Neural cell (in vitro differentiated cells): ENCODE measurements at regions not wholly inside any gene's neighbourhood (a gene's known extent, or its start where the extent isn't known, plus 50 kb on each side); places are given as distances from the start of the nearest gene placed in this dataset.

ENCODE experiments used
- EZH2 ChIP-seq: fragments of 200-600, 300-800 bp; shearing (Covaris generic), sonication (generic); IDR thresholded peaks from 2 replicates; pipeline ENCODE4 v1.6.1; 2014; ENCODE audit warnings: antibody characterized with exemption, low read length, borderline replicate concordance, mild to moderate bottlenecking; ENCODE audit not compliant: insufficient read depth, poor library complexity, severe bottlenecking
- MXI1 ChIP-seq: fragments of 450-650 bp; conservative IDR thresholded peaks from 2 replicates; pipeline ENCODE4 v1.6.1; 2014; ENCODE audit warnings: antibody characterized with exemption, mild to moderate bottlenecking; ENCODE audit not compliant: poor library complexity, severe bottlenecking
- POLR2AphosphoS5 ChIP-seq: IDR thresholded peaks from 2 replicates; pipeline ENCODE4 v1.6.1; 2012
- SMC3 ChIP-seq: fragments of 450-650 bp; conservative IDR thresholded peaks from 2 replicates; pipeline ENCODE4 v1.6.1; 2014; ENCODE audit warnings: antibody characterized with exemption, mild to moderate bottlenecking, moderate library complexity; ENCODE audit not compliant: poor library complexity
- TAF1 ChIP-seq: IDR thresholded peaks from 2 replicates; pipeline ENCODE4 v1.6.1; 2012; ENCODE audit warnings: low read depth
- TF ChIP-seq, protein P1 (sequence below): fragments of 450-650 bp; IDR thresholded peaks from 2 replicates; pipeline ENCODE4 v1.5.1; 2014; ENCODE audit warnings: antibody characterized with exemption, mild to moderate bottlenecking, moderate library complexity; ENCODE audit not compliant: poor library complexity, severe bottlenecking
- TF ChIP-seq, protein P2 (sequence below): IDR thresholded peaks from 2 replicates; pipeline ENCODE4 v1.6.1; 2012; ENCODE audit warnings: borderline replicate concordance

DNA sequence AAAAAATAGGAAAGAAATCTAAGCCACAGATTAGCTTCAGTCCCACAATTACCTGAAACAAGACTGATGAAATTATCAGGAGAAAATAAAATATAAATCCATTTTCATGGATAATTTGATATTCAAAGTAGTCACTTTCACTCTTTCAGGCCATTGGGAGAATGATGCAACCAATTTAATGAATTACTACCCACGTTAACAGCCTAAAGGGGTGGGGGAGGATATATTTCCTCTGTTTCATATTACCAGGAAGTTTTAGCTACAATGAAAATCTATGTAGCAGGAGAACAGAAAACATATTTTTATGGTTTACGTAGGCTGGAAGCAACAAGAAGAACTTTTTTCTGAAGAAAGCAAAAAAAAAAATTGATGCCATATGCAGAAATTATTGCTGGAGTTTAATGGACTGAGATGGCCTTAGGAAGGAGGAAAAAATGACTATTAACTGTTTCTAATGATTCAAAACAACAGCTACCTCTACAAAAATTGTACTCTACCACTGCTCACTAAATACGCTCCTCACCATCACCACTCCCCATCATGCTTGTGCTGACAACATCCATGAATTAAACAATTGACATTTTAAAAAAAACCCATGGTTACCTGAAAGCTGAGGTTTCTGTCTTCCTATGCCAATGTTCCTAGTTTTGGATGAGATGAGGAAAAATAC, 100.9 kb downstream of the CXXC4 start:
- TF ChIP-seq, protein P1, sequence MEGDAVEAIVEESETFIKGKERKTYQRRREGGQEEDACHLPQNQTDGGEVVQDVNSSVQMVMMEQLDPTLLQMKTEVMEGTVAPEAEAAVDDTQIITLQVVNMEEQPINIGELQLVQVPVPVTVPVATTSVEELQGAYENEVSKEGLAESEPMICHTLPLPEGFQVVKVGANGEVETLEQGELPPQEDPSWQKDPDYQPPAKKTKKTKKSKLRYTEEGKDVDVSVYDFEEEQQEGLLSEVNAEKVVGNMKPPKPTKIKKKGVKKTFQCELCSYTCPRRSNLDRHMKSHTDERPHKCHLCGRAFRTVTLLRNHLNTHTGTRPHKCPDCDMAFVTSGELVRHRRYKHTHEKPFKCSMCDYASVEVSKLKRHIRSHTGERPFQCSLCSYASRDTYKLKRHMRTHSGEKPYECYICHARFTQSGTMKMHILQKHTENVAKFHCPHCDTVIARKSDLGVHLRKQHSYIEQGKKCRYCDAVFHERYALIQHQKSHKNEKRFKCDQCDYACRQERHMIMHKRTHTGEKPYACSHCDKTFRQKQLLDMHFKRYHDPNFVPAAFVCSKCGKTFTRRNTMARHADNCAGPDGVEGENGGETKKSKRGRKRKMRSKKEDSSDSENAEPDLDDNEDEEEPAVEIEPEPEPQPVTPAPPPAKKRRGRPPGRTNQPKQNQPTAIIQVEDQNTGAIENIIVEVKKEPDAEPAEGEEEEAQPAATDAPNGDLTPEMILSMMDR: no peak
- TF ChIP-seq TAF1: no peak
- TF ChIP-seq POLR2AphosphoS5: no peak
- TF ChIP-seq MXI1: no peak
- TF ChIP-seq EZH2: no peak
- TF ChIP-seq, protein P2, sequence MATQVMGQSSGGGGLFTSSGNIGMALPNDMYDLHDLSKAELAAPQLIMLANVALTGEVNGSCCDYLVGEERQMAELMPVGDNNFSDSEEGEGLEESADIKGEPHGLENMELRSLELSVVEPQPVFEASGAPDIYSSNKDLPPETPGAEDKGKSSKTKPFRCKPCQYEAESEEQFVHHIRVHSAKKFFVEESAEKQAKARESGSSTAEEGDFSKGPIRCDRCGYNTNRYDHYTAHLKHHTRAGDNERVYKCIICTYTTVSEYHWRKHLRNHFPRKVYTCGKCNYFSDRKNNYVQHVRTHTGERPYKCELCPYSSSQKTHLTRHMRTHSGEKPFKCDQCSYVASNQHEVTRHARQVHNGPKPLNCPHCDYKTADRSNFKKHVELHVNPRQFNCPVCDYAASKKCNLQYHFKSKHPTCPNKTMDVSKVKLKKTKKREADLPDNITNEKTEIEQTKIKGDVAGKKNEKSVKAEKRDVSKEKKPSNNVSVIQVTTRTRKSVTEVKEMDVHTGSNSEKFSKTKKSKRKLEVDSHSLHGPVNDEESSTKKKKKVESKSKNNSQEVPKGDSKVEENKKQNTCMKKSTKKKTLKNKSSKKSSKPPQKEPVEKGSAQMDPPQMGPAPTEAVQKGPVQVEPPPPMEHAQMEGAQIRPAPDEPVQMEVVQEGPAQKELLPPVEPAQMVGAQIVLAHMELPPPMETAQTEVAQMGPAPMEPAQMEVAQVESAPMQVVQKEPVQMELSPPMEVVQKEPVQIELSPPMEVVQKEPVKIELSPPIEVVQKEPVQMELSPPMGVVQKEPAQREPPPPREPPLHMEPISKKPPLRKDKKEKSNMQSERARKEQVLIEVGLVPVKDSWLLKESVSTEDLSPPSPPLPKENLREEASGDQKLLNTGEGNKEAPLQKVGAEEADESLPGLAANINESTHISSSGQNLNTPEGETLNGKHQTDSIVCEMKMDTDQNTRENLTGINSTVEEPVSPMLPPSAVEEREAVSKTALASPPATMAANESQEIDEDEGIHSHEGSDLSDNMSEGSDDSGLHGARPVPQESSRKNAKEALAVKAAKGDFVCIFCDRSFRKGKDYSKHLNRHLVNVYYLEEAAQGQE: no peak
- TF ChIP-seq SMC3: no peak
